Tibial nerve (tissue), 4 donors: ENCODE measurements at regions not wholly inside any gene's neighbourhood (a gene's known extent, or its start where the extent isn't known, plus 50 kb on each side); places are given as distances from the start of the nearest gene placed in this dataset.

ENCODE experiments used
- DNase-seq, 2 donors: peaks; one replicate each; pipeline ENCODE4 v3.0.0-alpha.2; 2019; ENCODE audit warnings: low spot score in 2 of 2
- H3K27ac ChIP-seq, 4 donors: fragments of 200-600 bp; sonication (generic) in 3 of 4; one replicate each; pipeline ENCODE4 v1.5.1; 2017 to 2019; ENCODE audit warnings: mild to moderate bottlenecking in 1 of 4
- H3K27me3 ChIP-seq, 2 donors: fragments of 200-600 bp; sonication (generic) in 1 of 2; one replicate each; pipeline versions ENCODE4 v1.5.1 to v1.6.0; 2017 to 2019
- H3K36me3 ChIP-seq, 3 donors: fragments of 200-600 bp; sonication (generic); one replicate each; pipeline ENCODE4 v1.5.1; 2018 to 2019
- H3K4me1 ChIP-seq, 4 donors: fragments of 200-600 bp; sonication (generic) in 3 of 4; one replicate each; pipeline ENCODE4 v1.5.1; 2017 to 2019
- H3K4me3 ChIP-seq, 4 donors: fragments of 200-600 bp; sonication (generic) in 3 of 4; one replicate each; pipeline ENCODE4 v1.5.1; 2017 to 2019; ENCODE audit warnings: mild to moderate bottlenecking in 1 of 4, moderate library complexity in 1 of 4
- H3K9me3 ChIP-seq, 4 donors: fragments of 200-600 bp; sonication (generic) in 3 of 4; one replicate each; pipeline ENCODE4 v1.5.1; 2017 to 2019
- CTCF ChIP-seq, 5 experiments: fragments of 200-600 bp in 3 of 5; fragments of 450-650 bp in 2 of 5; sonication (generic) in 3 of 5; IDR thresholded peaks; one replicate each; pipeline ENCODE4 v1.5.1; 2016 to 2019; ENCODE audit warnings: antibody characterized with exemption in 5 of 5, mild to moderate bottlenecking in 3 of 5, moderate library complexity in 2 of 5
- EP300 ChIP-seq, 2 donors: sonication (generic); formaldehyde crosslinking; IDR thresholded peaks; one replicate each; pipeline ENCODE4 v1.6.1; 2017; ENCODE audit warnings: antibody characterized with exemption in 2 of 2, mild to moderate bottlenecking in 1 of 2
- POLR2A ChIP-seq, 2 donors: fragments of 450-650 bp; IDR thresholded peaks; one replicate each; pipeline ENCODE4 v1.6.1; 2017; ENCODE audit warnings: antibody characterized with exemption in 2 of 2, mild to moderate bottlenecking in 2 of 2, moderate library complexity in 2 of 2
- WGBS, 2 donors: methylation state at CpG; one replicate each; pipeline ENCODE4 v1.1.5; 2018; 5-methylcytosine and 5-hydroxymethylcytosine counted together

GRCh38 chr2:188645986-188646385 lies 328.2 kb upstream of the COL3A1 start:
- Histone ChIP-seq H3K4me1 (no peaks in the 10 kb centered on the region), H3K36me3 (no peaks in the 10 kb centered on the region), H3K4me3 (no peak overlapping the region), H3K9me3 (peaks cover 0 to 12% (median 1%) of the 10 kb centered on the region in 4 donors), H3K27ac (no peak overlapping the region), H3K27me3 (no peaks in the 10 kb centered on the region)
- 35 to 40% methylated on average over 2 of the region's 2 CpGs for WGBS, 2 donors
- no peak for DNase-seq
- TF ChIP-seq EP300 (IDR thresholded peaks at IDR 0.05) (no peak), CTCF (IDR thresholded peaks at IDR 0.05) (no peak), POLR2A (IDR thresholded peaks at IDR 0.05) (no peak)

GRCh38 chr2:188647430-188648070 lies 326.6 kb upstream of the COL3A1 start:
- TF ChIP-seq EP300 (IDR thresholded peaks at IDR 0.05) (no peak), CTCF (IDR thresholded peaks at IDR 0.05) (no peak), POLR2A (IDR thresholded peaks at IDR 0.05) (no peak)
- no peak for DNase-seq
- Histone ChIP-seq H3K9me3 (peaks cover 0 to 12% (median 1%) of the 10 kb centered on the region in 4 donors), H3K4me1 (no peaks in the 10 kb centered on the region), H3K4me3 (no peak overlapping the region), H3K27ac (no peak overlapping the region), H3K27me3 (no peaks in the 10 kb centered on the region), H3K36me3 (no peaks in the 10 kb centered on the region)
- WGBS, 2 donors = 73 to 76% methylated on average over 3 of the region's 3 CpGs

GRCh38 chr2:188659656-188660406 lies 314.3 kb upstream of the COL3A1 start:
- TF ChIP-seq EP300 (IDR thresholded peaks at IDR 0.05) (no peak), CTCF (IDR thresholded peaks at IDR 0.05) (no peak), POLR2A (IDR thresholded peaks at IDR 0.05) (no peak)

DNA sequence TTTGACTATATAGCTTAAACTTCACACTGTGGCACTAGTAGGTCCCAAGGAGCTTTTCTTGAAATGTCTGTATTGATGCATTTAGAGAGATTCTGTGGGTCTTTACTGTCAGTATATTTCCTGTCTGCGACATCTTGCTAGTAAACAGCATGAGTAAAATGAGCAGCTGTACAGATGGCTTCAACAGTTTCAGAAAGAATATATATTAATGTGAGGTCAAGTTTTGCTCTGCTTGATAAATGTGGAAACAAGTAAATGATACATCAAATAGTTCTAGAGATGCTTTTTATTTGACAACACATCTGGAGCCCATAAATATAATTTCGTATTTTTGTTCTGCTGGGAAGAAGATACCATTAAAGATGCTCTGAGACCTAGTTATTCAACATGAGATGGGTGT lies 310.9 kb upstream of the COL3A1 start:
- Histone ChIP-seq H3K4me1 (peaks cover 0 to 15% (median 0%) of the 10 kb centered on the region in 4 donors), H3K36me3 (no peaks in the 10 kb centered on the region), H3K9me3 (no peaks in the 10 kb centered on the region), H3K27me3 (no peaks in the 10 kb centered on the region), H3K27ac (no peak overlapping the region), H3K4me3 (no peak overlapping the region)
- DNase-seq = no peak
- WGBS, 2 donors = 74 to 82% methylated on average over 2 of the region's 2 CpGs
- no peak for TF ChIP-seq POLR2A (IDR thresholded peaks at IDR 0.05)
- no peak for TF ChIP-seq CTCF (IDR thresholded peaks at IDR 0.05)
- TF ChIP-seq EP300 (IDR thresholded peaks at IDR 0.05) = no peak

More at GRCh38 chr2:188659656-188660406, 314.3 kb upstream of the COL3A1 start:
- no peaks in the 10 kb centered on the region for H3K27me3 ChIP-seq
- H3K4me1 ChIP-seq = peaks cover 0 to under 1% (median 0%) of the 10 kb centered on the region in 4 donors
- no peak overlapping the region for H3K4me3 ChIP-seq
- no peak for DNase-seq
- H3K9me3 ChIP-seq = no peaks in the 10 kb centered on the region
- no peak overlapping the region for H3K27ac ChIP-seq
- no peaks in the 10 kb centered on the region for H3K36me3 ChIP-seq
- 86 to 88% methylated on average over 1 of the region's 1 CpG for WGBS, 2 donors

DNA sequence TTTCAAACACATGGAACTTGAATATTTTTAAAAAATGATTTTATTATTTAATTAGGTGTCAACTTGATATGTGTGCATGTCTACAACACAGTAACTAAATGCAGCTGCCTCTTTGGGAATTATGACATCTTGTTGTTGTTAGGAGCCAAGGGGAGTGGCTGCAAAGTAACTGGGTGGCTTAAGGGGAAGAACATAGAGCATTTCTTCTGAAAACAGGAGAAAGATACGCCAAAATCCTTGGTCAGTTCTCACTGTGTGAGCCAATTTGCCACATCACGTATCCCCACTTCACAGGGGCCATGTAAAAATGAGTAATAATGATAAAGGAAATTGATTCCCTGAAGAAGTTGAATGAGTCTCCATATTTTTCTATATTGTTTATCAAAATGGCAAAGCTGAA lies 309.8 kb upstream of the COL3A1 start:
- Histone ChIP-seq H3K27ac (no peak overlapping the region), H3K4me1 (peaks cover 0 to 17% (median 0%) of the 10 kb centered on the region in 4 donors), H3K9me3 (no peaks in the 10 kb centered on the region), H3K4me3 (no peak overlapping the region), H3K36me3 (no peaks in the 10 kb centered on the region), H3K27me3 (no peaks in the 10 kb centered on the region)
- no peak for DNase-seq
- TF ChIP-seq EP300 (IDR thresholded peaks at IDR 0.05) = no peak
- TF ChIP-seq CTCF (IDR thresholded peaks at IDR 0.05) = no peak
- TF ChIP-seq POLR2A (IDR thresholded peaks at IDR 0.05) = no peak
- 79 to 81% methylated on average over 2 of the region's 2 CpGs for WGBS, 2 donors
